GM12878 (cell line): ENCODE measurements at regions not wholly inside any gene's neighbourhood (a gene's known extent, or its start where the extent isn't known, plus 50 kb on each side); places are given as distances from the start of the nearest gene placed in this dataset.

Experiments
- ATAC-seq: fragments of 200-7000 bp; cut with Tn5 transposase; 3 replicates; pipeline ENCODE4 v1.9.1; 2020; ENCODE audit warnings: mild to moderate bottlenecking, moderate library complexity
- BruUV-seq: library from RNA; stranded (reverse); fragments of 400-500 nt; replicated peaks from 2 replicates; lab custom pipeline; 2021; lab: Mats Ljungman, UMichigan
- CTCF ChIA-PET: fragments of 300-600 bp; sonication (Branson Sonifier 250); formaldehyde crosslinking; extraction: SDS; loops from one replicate; lab custom pipeline; 2021; ENCODE audit warnings: inconsistent platforms; lab: Yijun Ruan, JAX
- POLR2A ChIA-PET: fragments of 350-600 bp; formaldehyde crosslinking; extraction: SDS; loops from one replicate; lab custom pipeline; 2021; ENCODE audit warnings: inconsistent platforms; lab: Charles Lee
- RAD21 ChIA-PET: fragments of 300-600 bp; sonication (Branson Sonifier 250); formaldehyde crosslinking; loops from one replicate; lab custom pipeline; 2023; ENCODE audit warnings: antibody characterized with exemption; ENCODE audit not compliant: unreplicated experiment; lab: Charles Lee
- SMC1A ChIA-PET: fragments of 300-600 bp; sonication (Branson Sonifier 250); formaldehyde crosslinking; loops from one replicate; lab custom pipeline; 2023; ENCODE audit not compliant: unreplicated experiment, uncharacterized antibody; lab: Charles Lee
- DNase-seq: peaks from one replicate; pipeline ENCODE4 v3.0.0-alpha.2; 2011; ENCODE audit warnings: low read depth, low spot score
- FAIRE-seq: peaks from 3 replicates; lab custom pipeline; 2011; peaks lifted over from hg19 to GRCh38; lab: Jason Lieb, UNC
- H2AFZ ChIP-seq: 2 replicates; pipeline ENCODE4 v1.6.0; 2011; ENCODE audit warnings: low read depth, low read length, control low read depth; ENCODE audit not compliant: control insufficient read depth
- H3K27ac ChIP-seq: 2 replicates; pipeline ENCODE4 v1.5.1; 2011; ENCODE audit warnings: control low read depth; ENCODE audit not compliant: control insufficient read depth, insufficient read depth
- H3K27me3 ChIP-seq, 2 experiments: replicated peaks in 1 of 2; 2 replicates each; pipeline versions ENCODE4 v1.6.0 to v1.6.1; 2011; ENCODE audit warnings: low read length in 1 of 2; ENCODE audit not compliant: control insufficient read depth in 2 of 2, insufficient read depth in 2 of 2
- H3K36me3 ChIP-seq, 2 experiments: 2 replicates each; pipeline ENCODE4 v1.5.1; 2011; ENCODE audit warnings: low read length in 1 of 2; ENCODE audit not compliant: control insufficient read depth in 2 of 2, insufficient read depth in 2 of 2
- H3K4me1 ChIP-seq: 2 replicates; pipeline ENCODE4 v1.6.1; 2011; ENCODE audit warnings: mild to moderate bottlenecking, low read length, moderate library complexity, mixed read lengths; ENCODE audit not compliant: control insufficient read depth, insufficient read depth
- H3K4me2 ChIP-seq: 2 replicates; pipeline ENCODE4 v1.6.0; 2011; ENCODE audit warnings: control low read depth; ENCODE audit not compliant: control insufficient read depth, insufficient read depth
- H3K4me3 ChIP-seq: fragments of 200-600 bp; sonication (generic); 2 replicates; pipeline ENCODE4 v1.5.1; 2016
- H3K79me2 ChIP-seq: 2 replicates; pipeline ENCODE4 v1.6.0; 2011; ENCODE audit warnings: low read length; ENCODE audit not compliant: control insufficient read depth, insufficient read depth
- H3K9ac ChIP-seq: 2 replicates; pipeline ENCODE4 v1.8.0; 2011; ENCODE audit warnings: low read length, control low read depth, mixed read lengths; ENCODE audit not compliant: control insufficient read depth, insufficient read depth
- H3K9me3 ChIP-seq: replicated peaks from 3 replicates; pipeline ENCODE4 v1.5.1; 2011; ENCODE audit warnings: mild to moderate bottlenecking, low read length; ENCODE audit not compliant: control insufficient read depth, insufficient read depth
- H4K20me1 ChIP-seq: 2 replicates; pipeline ENCODE4 v1.6.0; 2011; ENCODE audit not compliant: control insufficient read depth, insufficient read depth
- CHD1 ChIP-seq: IDR thresholded peaks from 2 replicates; pipeline ENCODE4 v1.6.1; 2012; ENCODE audit warnings: low read depth, low read length, improper control_type of control experiment
- CHD2 ChIP-seq: IDR thresholded peaks from 2 replicates; pipeline ENCODE4 v1.6.1; 2011; ENCODE audit warnings: low read depth, low read length, improper control_type of control experiment, borderline replicate concordance
- HDAC6 ChIP-seq: fragments of 200-600 bp; sonication (generic); IDR thresholded peaks from one replicate; pipeline ENCODE4 v1.8.0; 2017; ENCODE audit warnings: antibody characterized with exemption; ENCODE audit not compliant: unreplicated experiment
- MTA2 ChIP-seq: fragments of 450-650 bp; IDR thresholded peaks from 2 replicates; pipeline ENCODE4 v1.6.1; 2016; ENCODE audit warnings: low read depth, mild to moderate bottlenecking, moderate library complexity
- MYC ChIP-seq: IDR thresholded peaks from 2 replicates; pipeline ENCODE4 v1.6.1; 2011; ENCODE audit warnings: mild to moderate bottlenecking, low read length, moderate library complexity, inconsistent platforms; ENCODE audit not compliant: insufficient read depth, insufficient replicate concordance, insufficient read length, severe bottlenecking
- NFYB ChIP-seq: IDR thresholded peaks from 2 replicates; pipeline ENCODE4 v1.6.1; 2011; ENCODE audit warnings: low read depth, mild to moderate bottlenecking, low read length, improper control_type of control experiment, moderate library complexity; ENCODE audit not compliant: insufficient read depth
- NR2F1 ChIP-seq: fragments of 450-650 bp; conservative IDR thresholded peaks from 2 replicates; pipeline ENCODE4 v1.6.1; 2017; ENCODE audit warnings: mild to moderate bottlenecking
- NRF1 ChIP-seq: conservative IDR thresholded peaks from 2 replicates; pipeline ENCODE4 v1.6.1; 2011; ENCODE audit warnings: mild to moderate bottlenecking, low read depth, low read length, improper control_type of control experiment
- RCOR1 ChIP-seq: conservative IDR thresholded peaks from 2 replicates; pipeline ENCODE4 v1.6.1; 2012; ENCODE audit warnings: low read depth, low read length, improper control_type of control experiment
- SIN3A ChIP-seq: IDR thresholded peaks from 2 replicates; pipeline ENCODE4 v1.6.1; 2012; ENCODE audit warnings: low read depth, low read length, improper control_type of control experiment
- SMC3 ChIP-seq: IDR thresholded peaks from 2 replicates; pipeline ENCODE4 v1.6.1; 2011; ENCODE audit warnings: low read length, improper control_type of control experiment, borderline replicate concordance
- SUPT20H ChIP-seq: IDR thresholded peaks from 2 replicates; pipeline ENCODE4 v1.6.1; 2011; ENCODE audit warnings: low read depth, mild to moderate bottlenecking, low read length, moderate library complexity, borderline replicate concordance; ENCODE audit not compliant: control insufficient read depth
- YBX1 ChIP-seq: fragments of 450-650 bp; IDR thresholded peaks from 2 replicates; pipeline ENCODE4 v1.6.1; 2016; ENCODE audit warnings: antibody characterized with exemption
- ZBTB40 ChIP-seq: fragments of 450-650 bp; IDR thresholded peaks from 2 replicates; pipeline ENCODE4 v1.6.1; 2016; ENCODE audit warnings: mild to moderate bottlenecking, moderate library complexity, borderline replicate concordance
- WGBS: methylation state at CpG from one replicate; pipeline ENCODE4 v1.1.6; 2016; ENCODE audit warnings: low lambda C conversion rate; ENCODE audit not compliant: insufficient replicate concordance, insufficient coverage; ENCODE audit errors: missing lambda C conversion rate; 5-methylcytosine and 5-hydroxymethylcytosine counted together
- in situ Hi-C: fragments of 300-500 bp; cut with MboI; formaldehyde crosslinking; loops from 9 replicates; pipeline ENCODE4 v1.14.3; 2018; ENCODE audit warnings: mixed read lengths
- intact Hi-C: fragments of 100-400 bp; cut with micrococcal nuclease; formaldehyde crosslinking; loops from one replicate; pipeline ENCODE4 v1.14.2; 2022; ENCODE audit not compliant: unreplicated experiment
- TF ChIP-seq, protein P1 (sequence below): IDR thresholded peaks from 2 replicates; pipeline ENCODE4 v1.6.1; 2012; ENCODE audit warnings: low read depth, low read length, improper control_type of control experiment
- TF ChIP-seq, protein P2 (sequence below): fragments of 450-650 bp; IDR thresholded peaks from 2 replicates; pipeline ENCODE4 v1.6.1; 2016; ENCODE audit warnings: mild to moderate bottlenecking

- TF ChIP-seq SIN3A: no peak
- no peak for TF ChIP-seq CHD1
- TF ChIP-seq HDAC6: no peak
- TF ChIP-seq RCOR1: no peak
- no peak for TF ChIP-seq MYC
- no peak for TF ChIP-seq NRF1
- no peak for TF ChIP-seq SMC3
Measured at GRCh38 chr1:229863651-229864545, 203.1 kb upstream of the GALNT2 start (continued).

DNA sequence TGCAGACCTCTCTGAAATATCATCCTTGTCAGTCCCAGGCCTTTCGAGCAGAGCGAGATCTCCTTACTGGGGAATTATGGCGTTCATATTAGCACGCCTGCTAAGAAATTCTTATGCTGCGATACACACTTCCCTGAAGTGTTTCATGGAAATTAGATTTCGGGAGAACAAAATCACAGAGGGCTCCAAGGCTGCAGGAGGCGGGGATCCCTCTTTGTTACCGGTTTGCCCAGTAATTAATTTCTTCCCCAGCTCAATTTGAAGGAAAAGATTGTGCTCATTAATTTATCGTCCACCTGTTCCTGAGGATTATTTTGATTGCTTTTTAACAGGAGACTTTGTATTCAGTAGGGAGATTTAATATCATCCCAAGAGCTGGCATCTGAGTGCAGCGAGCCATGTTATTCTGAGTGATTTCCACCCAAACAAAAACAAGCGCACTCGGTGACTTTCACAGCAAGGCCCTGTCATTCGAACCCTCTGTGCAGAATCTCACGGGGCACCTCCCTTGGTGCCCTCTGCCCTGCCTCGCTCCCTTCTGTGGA lies 202.3 kb upstream of the GALNT2 start:
- Histone ChIP-seq H3K36me3 (no peaks in the 10 kb centered on the region), H3K27me3 (no peaks in the 10 kb centered on the region), H3K4me2 (no peak overlapping the region), H3K79me2 (no peaks in the 10 kb centered on the region), H3K4me1 (no peaks in the 10 kb centered on the region), H3K9ac (no peak overlapping the region), H2AFZ (no peak overlapping the region), H3K9me3 (no peaks in the 10 kb centered on the region), H3K4me3 (no peak overlapping the region), H4K20me1 (no peaks in the 10 kb centered on the region), H3K27ac (no peak overlapping the region)
- intact Hi-C loops: no loop called here
- POLR2A ChIA-PET: no interaction called here
- SMC1A ChIA-PET: no interaction called here
- DNase-seq (no peak), ATAC-seq (no peak), FAIRE-seq (no peak)
- CTCF ChIA-PET: interaction anchor here (1.4 kb wide), 1 partner anchor 9 kb away, joined by 4 read pairs; no protein-coding TSS in a partner anchor
- BruUV-seq: no TSS peak
- RAD21 ChIA-PET: no interaction called here
- WGBS: 63% methylated on average over 15 of the region's 15 CpGs
- in situ Hi-C loops: no loop called here
- TF ChIP-seq, protein P1, sequence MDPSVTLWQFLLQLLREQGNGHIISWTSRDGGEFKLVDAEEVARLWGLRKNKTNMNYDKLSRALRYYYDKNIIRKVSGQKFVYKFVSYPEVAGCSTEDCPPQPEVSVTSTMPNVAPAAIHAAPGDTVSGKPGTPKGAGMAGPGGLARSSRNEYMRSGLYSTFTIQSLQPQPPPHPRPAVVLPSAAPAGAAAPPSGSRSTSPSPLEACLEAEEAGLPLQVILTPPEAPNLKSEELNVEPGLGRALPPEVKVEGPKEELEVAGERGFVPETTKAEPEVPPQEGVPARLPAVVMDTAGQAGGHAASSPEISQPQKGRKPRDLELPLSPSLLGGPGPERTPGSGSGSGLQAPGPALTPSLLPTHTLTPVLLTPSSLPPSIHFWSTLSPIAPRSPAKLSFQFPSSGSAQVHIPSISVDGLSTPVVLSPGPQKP: no peak
- no peak for TF ChIP-seq NR2F1
- TF ChIP-seq MTA2: no peak
- TF ChIP-seq, protein P2, sequence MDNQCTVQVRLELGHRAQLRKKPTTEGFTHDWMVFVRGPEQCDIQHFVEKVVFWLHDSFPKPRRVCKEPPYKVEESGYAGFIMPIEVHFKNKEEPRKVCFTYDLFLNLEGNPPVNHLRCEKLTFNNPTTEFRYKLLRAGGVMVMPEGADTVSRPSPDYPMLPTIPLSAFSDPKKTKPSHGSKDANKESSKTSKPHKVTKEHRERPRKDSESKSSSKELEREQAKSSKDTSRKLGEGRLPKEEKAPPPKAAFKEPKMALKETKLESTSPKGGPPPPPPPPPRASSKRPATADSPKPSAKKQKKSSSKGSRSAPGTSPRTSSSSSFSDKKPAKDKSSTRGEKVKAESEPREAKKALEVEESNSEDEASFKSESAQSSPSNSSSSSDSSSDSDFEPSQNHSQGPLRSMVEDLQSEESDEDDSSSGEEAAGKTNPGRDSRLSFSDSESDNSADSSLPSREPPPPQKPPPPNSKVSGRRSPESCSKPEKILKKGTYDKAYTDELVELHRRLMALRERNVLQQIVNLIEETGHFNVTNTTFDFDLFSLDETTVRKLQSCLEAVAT: no peak
- TF ChIP-seq NFYB: no peak
- TF ChIP-seq SUPT20H: no peak
- TF ChIP-seq YBX1: no peak
- no peak for TF ChIP-seq ZBTB40
- TF ChIP-seq CHD2: no peak
